WI38 (cell line): ENCODE measurements at regions not wholly inside any gene's neighbourhood (a gene's known extent, or its start where the extent isn't known, plus 50 kb on each side); places are given as distances from the start of the nearest gene placed in this dataset.

Experiments used
- H3K4me3 ChIP-seq: 2 replicates; pipeline ENCODE4 v1.5.1; 2011; ENCODE audit warnings: low read depth, mild to moderate bottlenecking, control low read depth, low read length
- TF ChIP-seq, protein P1 (sequence below): IDR thresholded peaks from 2 replicates; pipeline ENCODE4 v1.5.1; 2012; ENCODE audit warnings: low read depth, mild to moderate bottlenecking, control low read depth, low read length

DNA sequence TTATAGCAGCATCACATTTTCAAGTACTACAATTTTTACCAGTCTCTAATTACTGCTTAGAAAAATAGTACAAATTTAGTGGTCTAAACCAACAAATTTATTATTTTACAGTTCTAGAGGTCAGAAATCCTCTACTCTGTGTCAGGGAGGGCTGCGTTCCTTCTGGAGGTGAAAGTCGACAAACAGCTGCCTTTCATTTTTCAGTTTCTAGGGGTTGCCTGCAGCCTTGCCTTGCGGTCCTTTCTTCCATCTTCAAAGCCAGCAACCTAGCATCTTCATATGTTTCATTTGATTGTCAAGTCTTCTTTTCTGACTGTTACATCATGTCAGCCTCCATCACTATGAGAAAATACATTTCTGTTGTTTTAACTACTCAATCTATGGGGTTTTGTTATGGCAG lies 1022.1 kb downstream of the CDH18 start:
- no peak overlapping the region for H3K4me3 ChIP-seq
- TF ChIP-seq, protein P1, sequence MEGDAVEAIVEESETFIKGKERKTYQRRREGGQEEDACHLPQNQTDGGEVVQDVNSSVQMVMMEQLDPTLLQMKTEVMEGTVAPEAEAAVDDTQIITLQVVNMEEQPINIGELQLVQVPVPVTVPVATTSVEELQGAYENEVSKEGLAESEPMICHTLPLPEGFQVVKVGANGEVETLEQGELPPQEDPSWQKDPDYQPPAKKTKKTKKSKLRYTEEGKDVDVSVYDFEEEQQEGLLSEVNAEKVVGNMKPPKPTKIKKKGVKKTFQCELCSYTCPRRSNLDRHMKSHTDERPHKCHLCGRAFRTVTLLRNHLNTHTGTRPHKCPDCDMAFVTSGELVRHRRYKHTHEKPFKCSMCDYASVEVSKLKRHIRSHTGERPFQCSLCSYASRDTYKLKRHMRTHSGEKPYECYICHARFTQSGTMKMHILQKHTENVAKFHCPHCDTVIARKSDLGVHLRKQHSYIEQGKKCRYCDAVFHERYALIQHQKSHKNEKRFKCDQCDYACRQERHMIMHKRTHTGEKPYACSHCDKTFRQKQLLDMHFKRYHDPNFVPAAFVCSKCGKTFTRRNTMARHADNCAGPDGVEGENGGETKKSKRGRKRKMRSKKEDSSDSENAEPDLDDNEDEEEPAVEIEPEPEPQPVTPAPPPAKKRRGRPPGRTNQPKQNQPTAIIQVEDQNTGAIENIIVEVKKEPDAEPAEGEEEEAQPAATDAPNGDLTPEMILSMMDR, result no peak

DNA sequence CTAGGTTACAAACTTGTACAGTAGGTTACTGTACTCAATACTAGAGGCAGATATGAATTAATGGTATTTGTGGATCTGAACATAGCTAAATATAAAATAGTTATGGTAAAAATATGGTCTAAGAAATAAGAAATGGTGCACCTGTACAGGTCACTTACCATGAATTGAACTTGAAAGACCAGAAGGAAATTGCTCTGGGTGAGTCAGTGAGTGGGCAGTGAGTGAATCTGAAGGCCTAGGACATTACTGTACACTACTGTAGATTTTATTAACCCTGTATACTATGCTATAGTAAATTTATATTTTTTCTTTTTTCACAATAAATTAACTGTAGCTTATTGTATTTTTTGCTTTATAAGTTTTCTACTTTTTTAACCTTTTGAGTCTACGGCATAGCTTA lies 1020.4 kb downstream of the CDH18 start:
- TF ChIP-seq, protein P1, result no peak
- no peak overlapping the region for H3K4me3 ChIP-seq

DNA sequence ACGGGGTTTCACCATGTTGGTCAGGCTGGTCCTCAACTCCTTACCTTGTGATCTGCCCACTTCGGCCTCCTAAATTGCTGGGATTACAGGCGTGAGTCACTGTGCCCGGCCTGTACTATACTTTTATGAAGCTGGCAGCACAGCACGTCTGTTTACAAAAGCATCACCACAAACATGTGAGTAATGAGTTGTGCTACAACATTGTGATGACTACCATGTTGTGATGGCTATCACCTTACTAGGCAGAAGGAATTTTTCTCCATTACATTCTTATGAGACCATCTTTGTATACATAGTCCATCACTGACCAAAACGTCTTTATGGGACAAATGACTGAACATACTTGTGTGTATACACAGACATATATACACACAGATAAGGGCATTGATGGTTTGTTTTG lies 1019.0 kb downstream of the CDH18 start:
- H3K4me3 ChIP-seq, result no peak overlapping the region
- TF ChIP-seq, protein P1, result no peak

DNA sequence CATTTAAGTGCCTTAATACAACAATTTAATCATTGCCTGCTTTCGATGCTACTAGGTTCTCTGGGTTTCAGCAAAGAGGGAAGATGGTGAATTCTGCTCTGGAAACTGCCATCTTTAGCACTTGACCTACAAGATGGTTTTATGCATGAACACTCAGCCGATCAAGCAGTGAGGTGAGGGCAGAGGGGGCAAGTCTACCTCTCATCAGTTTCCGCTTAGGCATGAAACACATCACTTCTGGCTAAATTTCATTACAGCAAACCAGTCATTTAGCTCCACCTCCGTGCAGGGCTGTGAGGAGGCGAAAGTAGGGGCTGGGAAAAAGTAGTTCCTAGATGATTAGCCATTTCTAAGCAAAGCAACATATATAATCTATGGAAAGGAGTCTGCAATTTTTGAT lies 1018.0 kb downstream of the CDH18 start:
- TF ChIP-seq, protein P1, result no peak
- no peak overlapping the region for H3K4me3 ChIP-seq

DNA sequence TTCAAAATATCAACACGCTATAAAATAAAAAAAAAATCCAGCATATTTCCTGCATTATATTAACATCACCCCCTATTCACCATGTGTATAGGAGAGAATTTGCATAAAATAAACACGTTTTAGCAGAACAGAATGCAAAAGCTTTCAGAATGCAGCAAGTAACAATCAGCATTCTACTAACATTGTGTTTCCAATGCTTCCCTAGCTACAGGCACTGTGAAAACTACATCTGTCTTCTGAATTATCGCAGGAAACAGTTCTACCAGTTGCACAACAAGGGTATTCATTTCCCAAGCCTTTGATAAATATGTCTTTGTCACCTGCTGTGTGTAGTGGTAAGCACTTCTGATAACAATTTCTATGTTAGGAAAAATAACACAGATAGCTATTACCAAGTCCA lies 1015.8 kb downstream of the CDH18 start:
- TF ChIP-seq, protein P1, result no peak

DNA sequence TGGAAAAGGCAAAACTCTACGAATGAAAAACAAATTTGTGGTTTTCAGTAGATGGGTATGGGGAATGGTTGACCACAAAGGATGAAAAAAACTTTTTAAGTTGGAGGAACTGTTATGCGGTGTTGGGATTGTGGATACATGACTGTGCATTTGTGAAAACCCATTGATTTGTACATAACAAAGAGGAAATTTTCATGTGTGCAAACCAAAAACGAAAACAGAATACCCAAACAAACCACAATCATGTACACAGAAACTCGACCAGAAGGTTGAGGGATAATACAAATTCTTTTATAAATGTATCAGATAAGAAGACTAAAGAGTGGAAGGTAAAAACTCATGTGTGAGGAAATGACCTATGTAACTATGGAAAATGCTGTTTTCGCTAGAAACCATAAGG lies 1012.4 kb downstream of the CDH18 start:
- no peak overlapping the region for H3K4me3 ChIP-seq
- TF ChIP-seq, protein P1, result no peak

More for the DNA sequence above, 1015.8 kb downstream of the CDH18 start:
- no peak overlapping the region for H3K4me3 ChIP-seq

DNA sequence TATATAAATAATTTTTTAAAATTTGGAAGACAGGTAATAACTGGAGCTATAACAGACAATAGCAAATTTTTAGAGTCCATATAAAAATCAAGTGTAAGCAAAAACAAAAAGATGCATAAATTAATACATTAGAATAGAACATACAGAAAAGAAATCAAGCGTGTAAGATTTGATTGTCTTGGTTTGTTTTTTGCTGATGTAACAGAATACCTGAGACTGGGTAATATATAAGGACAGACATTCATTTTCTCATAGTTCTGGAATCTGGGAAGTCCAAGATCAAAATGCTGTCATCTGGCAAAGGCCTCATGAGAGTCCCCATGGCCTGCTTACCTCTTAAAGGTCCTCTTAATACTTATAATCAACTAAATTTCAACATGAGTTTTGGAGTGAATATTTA lies 1010.1 kb downstream of the CDH18 start:
- no peak overlapping the region for H3K4me3 ChIP-seq
- TF ChIP-seq, protein P1, result no peak
